ENCODE measurements at regions not wholly inside any gene's neighbourhood (a gene's known extent, or its start where the extent isn't known, plus 50 kb on each side); places are given as distances from the start of the nearest gene placed in this dataset.

- TF ChIP-seq CTCF (IDR thresholded peaks at IDR 0.05; ENCODE audit: low read depth, low read length, missing input control) (no peak), MAX (IDR thresholded peaks at IDR 0.05) (no peak), SP1 (IDR thresholded peaks at IDR 0.05) (no peak), RAD21 (IDR thresholded peaks at IDR 0.05) (no peak), TAF1 (conservative IDR thresholded peaks at IDR 0.05) (no peak), REST (IDR thresholded peaks at IDR 0.05) (no peak), EGR1 (IDR thresholded peaks at IDR 0.05; ENCODE audit: low read depth in 2 of 2) (no peak), GABPA (IDR thresholded peaks at IDR 0.05 in 1 of 2, conservative IDR thresholded peaks at IDR 0.05 in 1 of 2) (no peak), JUND (IDR thresholded peaks at IDR 0.05) (no peak)
These were observed 167.5 kb upstream of the PREP start for GRCh38 chr6:105570416-105570815.
